EL (cell line): ENCODE measurements at regions not wholly inside any gene's neighbourhood (a gene's known extent, or its start where the extent isn't known, plus 50 kb on each side); places are given as distances from the start of the nearest gene placed in this dataset.
"Not testable (repeated sequence)": the region's sequence is repeated elsewhere in the genome, so short reads cannot be mapped to it uniquely, and the experiment has no call there.

Experiments used
- DNase-seq: peaks from one replicate; pipeline ENCODE4 v3.0.0-alpha.2; 2016

DNA sequence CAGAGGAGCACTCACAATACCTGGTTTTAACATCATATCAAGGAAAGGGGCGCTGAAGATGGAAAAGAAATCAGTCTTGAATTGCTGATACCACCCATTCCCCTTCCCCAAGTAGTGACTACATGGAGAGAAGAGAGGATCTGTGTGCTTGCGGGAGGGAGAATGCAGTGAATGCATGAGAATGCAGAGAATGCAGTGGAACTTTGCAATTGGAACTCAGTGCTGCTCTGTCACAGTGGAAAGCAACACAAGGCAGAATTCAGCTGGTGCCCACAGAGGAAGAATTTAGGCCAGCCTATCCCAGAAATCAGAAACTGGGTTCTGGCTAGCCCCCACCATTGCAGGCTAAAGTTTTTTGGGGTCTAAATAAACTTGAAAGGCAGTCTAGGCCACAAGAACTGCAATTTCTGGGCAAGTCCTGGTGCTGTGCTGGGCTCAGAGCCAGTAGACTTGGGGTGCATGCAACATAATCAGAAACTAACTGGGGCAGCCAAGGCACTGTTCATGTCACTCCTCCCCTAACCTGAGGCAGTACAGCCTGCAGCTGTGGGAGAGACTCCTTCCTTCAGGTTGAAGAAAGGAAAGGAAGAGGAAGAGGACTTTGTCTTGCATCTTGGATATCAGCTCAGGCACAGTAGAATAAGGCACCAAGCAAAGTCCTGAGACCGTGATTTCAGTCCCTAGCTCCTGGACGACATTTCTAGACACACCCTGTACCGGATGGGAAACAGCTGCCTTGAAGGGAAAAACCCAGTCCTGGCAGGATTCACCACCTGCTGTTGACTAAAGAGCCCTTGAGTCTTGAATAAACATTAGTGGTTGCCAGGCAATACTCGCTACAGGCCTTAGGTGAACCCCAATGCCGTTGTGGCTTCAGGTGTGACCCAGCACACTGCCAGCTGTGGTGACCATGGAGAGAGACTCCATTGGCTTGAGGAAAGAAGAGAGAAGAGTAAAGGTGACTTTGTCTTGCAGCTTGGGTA is 329.3 kb downstream of the TBL1XR1 start:
- no peak for DNase-seq

DNA sequence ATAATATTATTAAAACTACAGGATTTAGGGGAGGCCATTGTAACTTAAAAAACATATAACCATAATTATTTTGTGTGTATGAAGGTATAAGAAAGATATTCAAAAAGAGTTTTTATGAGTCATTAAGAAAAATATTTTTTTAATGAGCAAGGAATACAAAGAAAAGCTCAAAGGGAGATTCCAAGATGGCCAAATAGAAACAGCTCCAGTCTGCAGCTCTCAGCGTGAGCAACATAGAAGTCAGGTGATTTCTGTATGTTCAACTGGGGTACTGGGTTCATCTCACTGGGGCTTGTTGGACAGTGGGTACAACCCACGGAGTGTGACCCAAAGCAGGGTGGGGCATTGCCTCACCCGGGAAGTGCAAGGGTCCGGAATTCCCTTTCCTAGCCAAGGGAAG is 336.1 kb downstream of the TBL1XR1 start:
- peak; percentile 2 for DNase-seq

- no peak for DNase-seq
Observed at GRCh38 chr3:176856721-176857120, 340.6 kb downstream of the TBL1XR1 start.

DNA sequence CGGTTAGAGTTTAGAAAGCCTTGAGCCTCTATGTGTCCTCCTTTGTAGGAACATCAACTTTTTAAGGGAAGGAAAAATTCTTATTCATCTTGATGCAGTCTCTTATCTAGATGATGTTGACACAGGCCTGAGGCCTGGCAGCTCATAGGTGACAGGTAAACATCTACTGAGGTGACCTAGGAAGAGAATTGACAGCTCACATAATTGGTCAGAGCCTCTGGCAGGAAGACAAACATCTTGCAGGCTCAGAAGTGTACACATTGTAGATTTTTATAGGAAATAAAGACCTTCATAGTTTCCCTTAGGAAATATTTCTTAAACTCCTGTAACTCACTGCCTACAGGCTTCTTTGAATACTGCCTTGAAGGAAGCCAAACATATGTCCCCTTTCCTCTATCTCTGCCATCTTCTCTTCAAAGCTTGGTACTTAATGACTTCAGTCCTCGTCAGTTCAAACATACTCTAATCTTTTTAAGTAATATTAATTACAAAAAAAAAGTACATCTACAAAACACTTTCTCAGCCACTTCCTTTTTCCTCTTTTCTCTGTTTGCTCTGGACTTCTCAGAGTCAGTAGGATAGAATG is 341.3 kb downstream of the TBL1XR1 start:
- DNase-seq: no peak

DNA sequence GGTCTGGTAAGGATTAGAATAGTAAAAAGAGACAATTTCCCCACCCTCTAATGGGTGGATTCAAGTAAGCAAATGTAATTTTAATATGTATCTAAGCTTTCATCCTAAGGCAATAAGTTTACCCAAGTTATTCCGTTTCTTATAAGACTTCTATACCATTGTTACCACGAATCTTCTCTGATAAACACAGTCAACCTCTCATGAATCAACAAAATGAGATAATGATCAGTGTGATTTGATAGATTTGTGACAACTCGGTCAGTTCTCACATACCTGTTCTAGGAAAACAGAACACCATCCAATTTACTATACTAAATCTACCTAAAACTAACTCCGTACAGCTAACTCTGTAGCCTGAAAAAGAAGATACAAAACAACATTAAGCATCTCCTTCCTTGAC is 342.1 kb downstream of the TBL1XR1 start:
- no peak for DNase-seq

DNA sequence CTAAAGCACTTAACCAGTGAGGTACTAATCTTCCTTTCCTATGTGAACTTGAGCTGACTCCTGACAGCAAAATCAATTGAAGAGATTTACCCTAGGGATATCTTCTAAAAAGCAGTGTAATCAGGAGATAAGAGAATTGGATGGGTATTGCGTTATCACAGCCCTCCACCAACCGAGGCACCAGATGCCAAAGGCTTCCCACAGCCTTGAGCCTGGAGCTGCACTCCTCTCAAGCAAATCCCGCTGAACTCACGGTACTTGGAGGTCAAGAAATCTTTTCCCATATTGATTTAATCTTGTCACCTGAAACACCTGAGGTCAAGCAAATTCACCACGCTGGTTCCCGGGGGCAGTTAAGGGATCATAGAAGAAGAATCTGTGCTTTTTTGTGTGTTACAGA is 346.8 kb downstream of the TBL1XR1 start:
- no peak for DNase-seq

GRCh38 chr3:176848431-176849214 is 348.7 kb downstream of the TBL1XR1 start:
- peak; percentile 15 for DNase-seq

- no peak for DNase-seq
Observed at GRCh38 chr3:176842914-176843313, 354.4 kb downstream of the TBL1XR1 start.

- DNase-seq: no peak
Observed at GRCh38 chr3:176840641-176841286, 356.5 kb downstream of the TBL1XR1 start.

GRCh38 chr3:176839901-176840300 is 357.4 kb downstream of the TBL1XR1 start:
- no peak for DNase-seq

- no peak for DNase-seq
Observed at GRCh38 chr3:176839466-176839865, 357.8 kb downstream of the TBL1XR1 start.

- not testable (repeated sequence) for DNase-seq
Observed at GRCh38 chr3:176827244-176827643, 370.0 kb downstream of the TBL1XR1 start.

GRCh38 chr3:176824811-176825210 is 372.5 kb downstream of the TBL1XR1 start:
- DNase-seq: no peak

DNA sequence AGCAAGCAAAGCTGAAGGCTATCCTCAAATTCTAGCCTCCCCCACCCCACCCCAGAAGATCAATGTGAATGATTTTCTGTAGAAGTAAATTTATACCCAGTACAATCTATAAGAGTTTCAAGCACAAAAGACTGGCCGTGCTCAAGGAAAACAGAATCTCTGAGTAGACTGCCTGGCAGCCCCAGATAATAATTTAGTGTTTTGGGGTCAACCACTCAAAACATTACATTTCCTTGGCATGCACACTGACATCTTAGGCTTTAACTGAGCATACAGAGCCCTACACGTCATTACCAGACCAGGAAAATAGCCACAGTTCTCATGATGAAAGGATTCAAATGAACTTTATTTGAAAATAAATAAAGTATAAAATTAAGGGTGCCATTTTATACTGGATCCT is 376.5 kb downstream of the TBL1XR1 start:
- no peak for DNase-seq

GRCh38 chr3:176816937-176817336 is 380.3 kb downstream of the TBL1XR1 start:
- DNase-seq: no peak

DNA sequence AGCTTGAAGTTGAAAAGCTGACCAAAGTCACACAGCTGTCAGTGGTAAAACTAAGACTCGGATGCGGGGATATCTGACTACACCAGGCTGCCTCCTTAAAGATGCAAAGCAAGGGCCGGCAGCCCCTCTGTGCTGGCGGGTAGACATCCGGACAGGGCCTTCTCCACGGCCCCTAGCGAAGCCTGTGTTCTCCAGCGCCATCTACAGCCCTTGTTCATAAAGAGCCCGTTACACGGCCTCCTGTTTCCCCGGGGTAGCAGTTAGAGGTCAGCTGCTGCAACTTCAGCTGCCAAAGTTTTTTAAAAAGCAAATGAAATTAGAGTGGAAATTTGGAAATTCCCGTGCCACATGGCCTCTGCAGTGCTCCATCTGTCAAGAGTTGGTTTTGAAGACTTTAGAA is 383.0 kb downstream of the TBL1XR1 start:
- DNase-seq: peak; percentile 55

- DNase-seq: no peak
Observed at GRCh38 chr3:176807938-176808337, 389.3 kb downstream of the TBL1XR1 start.

GRCh38 chr3:176799675-176800074 is 397.6 kb downstream of the TBL1XR1 start:
- DNase-seq: no peak

DNA sequence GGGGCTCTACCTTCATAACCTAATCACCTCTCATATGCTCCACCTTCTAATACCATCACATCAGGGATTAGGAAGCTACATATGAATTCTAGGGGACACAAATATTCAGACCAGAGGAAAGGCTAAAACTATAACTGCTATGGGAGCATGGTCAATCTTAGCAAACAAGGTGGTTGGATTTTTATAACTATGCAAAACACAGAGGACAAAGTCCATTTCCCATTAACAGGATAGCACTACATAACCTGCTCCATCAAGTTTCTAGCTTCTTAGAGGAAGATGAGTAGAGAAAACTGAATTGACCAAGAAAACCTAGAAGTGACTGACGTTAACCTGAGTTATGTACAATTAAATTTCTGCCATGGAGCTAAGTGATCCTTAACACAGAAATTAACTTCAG is 398.6 kb downstream of the TBL1XR1 start:
- DNase-seq: no peak

DNA sequence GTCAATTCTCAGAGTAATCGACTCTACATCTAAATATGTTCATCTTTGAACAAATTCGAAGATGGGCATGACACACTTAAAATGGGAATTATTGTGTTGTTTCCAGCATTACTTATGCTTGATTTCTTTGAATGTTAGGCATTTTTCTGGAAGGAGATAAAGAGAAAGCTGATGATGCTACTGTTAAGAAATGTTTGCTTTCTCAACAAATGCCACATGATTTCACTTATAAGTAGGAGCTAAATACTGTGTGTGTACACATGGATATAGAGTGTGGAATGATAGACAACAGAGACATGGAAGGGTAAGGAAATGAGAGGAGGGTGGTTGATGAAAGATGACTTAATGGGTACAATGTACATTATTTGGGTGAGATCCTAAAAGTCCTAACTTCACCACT is 400.9 kb downstream of the TBL1XR1 start:
- DNase-seq: peak; percentile 26

GRCh38 chr3:176795891-176796290 is 401.4 kb downstream of the TBL1XR1 start:
- DNase-seq: no peak

DNA sequence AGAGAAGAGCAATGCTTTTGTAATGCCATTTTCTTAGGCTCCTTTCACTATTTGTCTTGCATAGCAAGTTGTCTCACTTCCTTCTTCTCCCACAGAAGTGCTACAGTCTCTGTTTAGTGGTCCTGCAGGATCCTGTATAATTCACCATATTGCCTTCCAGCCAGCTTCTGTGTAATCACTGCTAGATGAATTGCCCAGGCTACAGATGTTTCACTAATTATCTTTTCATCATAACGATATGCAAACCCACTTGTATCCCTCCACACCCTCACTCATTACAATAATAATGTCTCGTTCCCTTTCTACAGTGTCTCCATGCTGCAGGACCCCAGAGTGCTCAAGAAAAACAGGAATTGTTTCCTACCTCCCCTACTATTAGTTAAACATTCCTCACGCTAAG is 402.9 kb downstream of the TBL1XR1 start:
- no peak for DNase-seq

DNA sequence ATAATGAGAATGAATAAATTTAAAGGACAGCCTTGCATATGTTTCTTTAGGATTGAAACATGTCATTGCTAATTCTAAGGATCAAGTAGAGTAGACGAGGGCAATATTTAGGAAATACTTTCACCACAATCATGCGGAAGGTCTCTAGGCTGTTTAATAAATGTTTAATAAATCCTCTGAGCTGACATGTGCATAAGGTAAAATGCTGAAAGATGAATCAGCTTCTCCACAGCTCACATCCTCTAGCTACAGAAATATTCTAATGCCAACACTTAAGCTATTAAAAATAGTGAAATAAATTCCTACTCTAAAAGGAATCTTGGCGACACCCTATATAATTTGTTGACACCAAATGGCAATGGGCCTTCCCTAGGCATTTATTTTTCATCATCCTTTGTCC is 407.3 kb downstream of the TBL1XR1 start:
- DNase-seq: no peak
